Stomach smooth muscle (tissue), 2 donors: ENCODE measurements at regions not wholly inside any gene's neighbourhood (a gene's known extent, or its start where the extent isn't known, plus 50 kb on each side); places are given as distances from the start of the nearest gene placed in this dataset.

ENCODE experiments used
- H3K27ac ChIP-seq: one replicate; pipeline ENCODE4 v1.7.0; 2013; ENCODE audit warnings: mild to moderate bottlenecking, low read length, inconsistent platforms
- H3K27me3 ChIP-seq, 2 donors: one replicate each; pipeline ENCODE4 v1.7.0; 2013; ENCODE audit warnings: low read length in 2 of 2; ENCODE audit not compliant: insufficient read depth in 2 of 2, control insufficient read depth in 1 of 2
- H3K36me3 ChIP-seq, 2 donors: one replicate each; pipeline ENCODE4 v1.7.0; 2013; ENCODE audit warnings: low read length in 2 of 2; ENCODE audit not compliant: control insufficient read depth in 2 of 2, insufficient read depth in 2 of 2
- H3K4me1 ChIP-seq: one replicate; pipeline ENCODE4 v1.7.0; 2013; ENCODE audit warnings: low read length; ENCODE audit not compliant: control insufficient read depth, insufficient read depth
- H3K4me3 ChIP-seq, 2 donors: one replicate each; pipeline ENCODE4 v1.7.0; 2013; ENCODE audit warnings: low read length in 2 of 2
- H3K9ac ChIP-seq, 2 donors: one replicate each; pipeline ENCODE4 v1.7.0; 2013; ENCODE audit warnings: low read length in 2 of 2, mild to moderate bottlenecking in 1 of 2
- H3K9me3 ChIP-seq, 2 donors: one replicate each; pipeline ENCODE4 v1.7.0; 2013; ENCODE audit warnings: low read length in 2 of 2; ENCODE audit not compliant: control insufficient read depth in 2 of 2
- donor health status: healthy.
- donor health status: Pancreatic carcinoma.

GRCh38 chr18:22257022-22257543 lies 87.7 kb downstream of the GATA6 start:
- Histone ChIP-seq H3K4me1 (peaks cover 2% of the 10 kb centered on the region), H3K36me3 (no peaks in the 10 kb centered on the region), H3K27ac (no peak overlapping the region), H3K9me3 (no peaks in the 10 kb centered on the region), H3K9ac (no peak overlapping the region), H3K27me3 (no peaks in the 10 kb centered on the region), H3K4me3 (no peak overlapping the region)

GRCh38 chr18:22254088-22254487 lies 84.7 kb downstream of the GATA6 start:
- H3K4me1 ChIP-seq, result peaks cover 2% of the 10 kb centered on the region
- no peaks in the 10 kb centered on the region for H3K27me3 ChIP-seq
- H3K4me3 ChIP-seq, result no peak overlapping the region
- no peaks in the 10 kb centered on the region for H3K36me3 ChIP-seq
- H3K9me3 ChIP-seq, result no peaks in the 10 kb centered on the region
- no peak overlapping the region for H3K9ac ChIP-seq
- no peak overlapping the region for H3K27ac ChIP-seq

GRCh38 chr18:22253676-22254075 lies 84.3 kb downstream of the GATA6 start:
- H3K9ac ChIP-seq, result no peak overlapping the region
- no peaks in the 10 kb centered on the region for H3K9me3 ChIP-seq
- no peak overlapping the region for H3K27ac ChIP-seq

GRCh38 chr18:22253156-22253555 lies 83.8 kb downstream of the GATA6 start:
- no peak overlapping the region for H3K9ac ChIP-seq
- H3K36me3 ChIP-seq, result no peaks in the 10 kb centered on the region

More at GRCh38 chr18:22253676-22254075, 84.3 kb downstream of the GATA6 start:
- Histone ChIP-seq H3K4me3 (no peak overlapping the region), H3K27me3 (no peaks in the 10 kb centered on the region), H3K36me3 (no peaks in the 10 kb centered on the region), H3K4me1 (peaks cover 2% of the 10 kb centered on the region)

More at GRCh38 chr18:22253156-22253555, 83.8 kb downstream of the GATA6 start:
- Histone ChIP-seq H3K9me3 (no peaks in the 10 kb centered on the region), H3K27ac (no peak overlapping the region), H3K4me1 (peaks cover 2% of the 10 kb centered on the region), H3K4me3 (no peak overlapping the region), H3K27me3 (no peaks in the 10 kb centered on the region)
